Body of pancreas (tissue), 4 donors: ENCODE measurements at regions not wholly inside any gene's neighbourhood (a gene's known extent, or its start where the extent isn't known, plus 50 kb on each side); places are given as distances from the start of the nearest gene placed in this dataset.

Source experiments
- POLR2A ChIP-seq, 3 donors: fragments of 450-650 bp; IDR thresholded peaks; one replicate each; pipeline ENCODE4 v1.6.1; 2016; ENCODE audit warnings: antibody characterized with exemption in 3 of 3, mild to moderate bottlenecking in 2 of 3
- TF ChIP-seq, protein P1 (sequence below), 7 experiments: fragments of 450-650 bp in 4 of 7; fragments of 200-600 bp in 3 of 7; sonication (generic) in 3 of 7; IDR thresholded peaks; one replicate each; pipeline ENCODE4 v1.5.1; 2016 to 2019; ENCODE audit warnings: antibody characterized with exemption in 7 of 7

DNA sequence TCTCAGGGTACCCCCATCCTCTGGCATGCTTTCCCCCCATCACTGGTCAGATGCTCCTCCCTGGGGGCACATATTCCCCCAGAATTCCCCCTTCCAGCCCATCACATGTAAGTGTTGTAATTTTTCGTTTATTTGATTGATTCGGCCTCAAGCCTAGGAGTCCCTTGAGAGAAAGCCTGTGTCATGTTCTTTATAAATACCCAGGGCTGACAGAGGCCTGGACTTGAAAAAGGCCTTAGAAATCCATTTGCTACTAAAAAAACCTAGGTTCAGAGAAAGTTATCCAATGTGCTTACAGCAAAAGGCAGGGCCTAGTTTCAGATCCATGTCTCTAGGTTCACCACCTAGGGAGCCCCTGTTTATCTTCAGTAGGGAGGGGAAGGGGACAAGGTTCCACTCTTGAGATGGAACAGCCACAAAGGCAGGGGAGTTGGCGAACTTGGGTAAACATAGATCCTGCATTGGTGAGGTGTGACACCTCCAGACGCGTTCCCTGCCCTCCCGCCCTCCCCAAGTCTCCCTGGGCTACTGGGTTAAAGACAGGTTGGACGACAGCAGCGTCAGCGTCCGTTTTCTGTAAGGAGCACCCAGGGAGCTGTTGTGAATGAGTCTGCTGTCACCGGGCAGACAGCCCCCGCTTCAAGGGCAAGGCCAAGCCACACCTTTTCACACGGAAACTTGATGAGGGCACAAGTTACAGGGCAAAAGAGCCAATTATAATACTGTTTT, 147.8 kb downstream of the EN1 start:
- TF ChIP-seq, protein P1, sequence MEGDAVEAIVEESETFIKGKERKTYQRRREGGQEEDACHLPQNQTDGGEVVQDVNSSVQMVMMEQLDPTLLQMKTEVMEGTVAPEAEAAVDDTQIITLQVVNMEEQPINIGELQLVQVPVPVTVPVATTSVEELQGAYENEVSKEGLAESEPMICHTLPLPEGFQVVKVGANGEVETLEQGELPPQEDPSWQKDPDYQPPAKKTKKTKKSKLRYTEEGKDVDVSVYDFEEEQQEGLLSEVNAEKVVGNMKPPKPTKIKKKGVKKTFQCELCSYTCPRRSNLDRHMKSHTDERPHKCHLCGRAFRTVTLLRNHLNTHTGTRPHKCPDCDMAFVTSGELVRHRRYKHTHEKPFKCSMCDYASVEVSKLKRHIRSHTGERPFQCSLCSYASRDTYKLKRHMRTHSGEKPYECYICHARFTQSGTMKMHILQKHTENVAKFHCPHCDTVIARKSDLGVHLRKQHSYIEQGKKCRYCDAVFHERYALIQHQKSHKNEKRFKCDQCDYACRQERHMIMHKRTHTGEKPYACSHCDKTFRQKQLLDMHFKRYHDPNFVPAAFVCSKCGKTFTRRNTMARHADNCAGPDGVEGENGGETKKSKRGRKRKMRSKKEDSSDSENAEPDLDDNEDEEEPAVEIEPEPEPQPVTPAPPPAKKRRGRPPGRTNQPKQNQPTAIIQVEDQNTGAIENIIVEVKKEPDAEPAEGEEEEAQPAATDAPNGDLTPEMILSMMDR (IDR thresholded peaks at IDR 0.05): no peak
- TF ChIP-seq POLR2A (IDR thresholded peaks at IDR 0.05): no peak
